Esophagus muscularis mucosa (tissue), 4 donors: ENCODE measurements at regions not wholly inside any gene's neighbourhood (a gene's known extent, or its start where the extent isn't known, plus 50 kb on each side); places are given as distances from the start of the nearest gene placed in this dataset.
"Not testable (repeated sequence)": the region's sequence is repeated elsewhere in the genome, so short reads cannot be mapped to it uniquely, and the experiment has no call there.

Experiments used
- DNase-seq: peaks from one replicate; pipeline ENCODE4 v3.0.0-alpha.2; 2017; ENCODE audit errors: extremely low spot score
- H3K27ac ChIP-seq, 4 donors: fragments of 200-600 bp; sonication (generic); replicated peaks in 1 of 4; 1 replicate in 3 of 4; 2 replicates in 1 of 4; pipeline ENCODE4 v1.5.1; 2016 to 2019; ENCODE audit warnings: mild to moderate bottlenecking in 1 of 4
- H3K27me3 ChIP-seq, 4 donors: fragments of 200-600 bp; sonication (generic); one replicate each; pipeline versions ENCODE4 v1.5.1 to v1.6.0; 2016 to 2019
- H3K36me3 ChIP-seq, 4 donors: fragments of 200-600 bp; sonication (generic); one replicate each; pipeline ENCODE4 v1.5.1; 2016 to 2019
- H3K4me1 ChIP-seq, 4 donors: fragments of 200-600 bp; sonication (generic); one replicate each; pipeline ENCODE4 v1.5.1; 2016 to 2019
- H3K4me3 ChIP-seq, 4 donors: fragments of 200-600 bp; sonication (generic); 1 replicate in 2 of 4; 2 replicates in 2 of 4; pipeline ENCODE4 v1.5.1; 2016 to 2019; ENCODE audit warnings: mild to moderate bottlenecking in 4 of 4, moderate library complexity in 1 of 4
- H3K9me3 ChIP-seq, 4 donors: fragments of 200-600 bp; sonication (generic); 1 replicate in 3 of 4; 2 replicates in 1 of 4; pipeline ENCODE4 v1.5.1; 2016 to 2019
- CTCF ChIP-seq, 3 experiments: fragments of 200-600 bp in 2 of 3; fragments of 450-650 bp in 1 of 3; sonication (generic) in 2 of 3; IDR thresholded peaks; one replicate each; pipeline ENCODE4 v1.5.1; 2017 to 2019; ENCODE audit warnings: antibody characterized with exemption in 3 of 3, mild to moderate bottlenecking in 2 of 3, moderate library complexity in 1 of 3
- EP300 ChIP-seq: sonication (generic); formaldehyde crosslinking; IDR thresholded peaks from one replicate; pipeline ENCODE4 v1.6.1; 2017; ENCODE audit warnings: antibody characterized with exemption
- POLR2A ChIP-seq: fragments of 450-650 bp; IDR thresholded peaks from one replicate; pipeline ENCODE4 v1.6.1; 2017; ENCODE audit warnings: antibody characterized with exemption, moderate library complexity, mild to moderate bottlenecking, low read depth
- POLR2AphosphoS5 ChIP-seq, 2 donors: sonication (generic); formaldehyde crosslinking; IDR thresholded peaks; one replicate each; pipeline ENCODE4 v1.6.1; 2017; ENCODE audit warnings: antibody characterized with exemption in 2 of 2
- WGBS: methylation state at CpG from one replicate; pipeline ENCODE4 v1.1.5; 2018; 5-methylcytosine and 5-hydroxymethylcytosine counted together
- intact Hi-C: fragments of 100-400 bp; cut with DNase I; formaldehyde crosslinking; loops from one replicate; pipeline ENCODE4 v1.15.1; 2023

GRCh38 chr3:160052385-160053047, 63.9 kb downstream of the IL12A start:
- intact Hi-C loops: no loop called here
- H3K4me1 ChIP-seq: peaks cover 0 to 31% (median 26%) of the 10 kb centered on the region in 4 donors
- H3K27me3 ChIP-seq: no peaks in the 10 kb centered on the region
- no peaks in the 10 kb centered on the region for H3K9me3 ChIP-seq
- 58% methylated on average over 7 of the region's 7 CpGs for WGBS
- peak overlapping the region; percentile 31 to 42 (median 34) for H3K4me3 ChIP-seq
- H3K36me3 ChIP-seq: no peaks in the 10 kb centered on the region
- DNase-seq: no peak
- TF ChIP-seq EP300 (no peak), POLR2AphosphoS5 (IDR thresholded peaks at IDR 0.05) (no peak), POLR2A (no peak), CTCF (IDR thresholded peaks at IDR 0.05) (no peak)
- H3K27ac ChIP-seq: peak overlapping the region in 3 of 4 donors; percentile 23 to 57 (median 24)

- TF ChIP-seq POLR2AphosphoS5 (IDR thresholded peaks at IDR 0.05) (no peak), CTCF (IDR thresholded peaks at IDR 0.05) (no peak), EP300 (no peak), POLR2A (no peak)
- 60% methylated on average over 4 of the region's 4 CpGs for WGBS
These were observed 64.4 kb downstream of the IL12A start for GRCh38 chr3:160053048-160053391.

GRCh38 chr3:160054862-160055261, 66.2 kb downstream of the IL12A start:
- 85% methylated on average over 4 of the region's 4 CpGs for WGBS
- H3K9me3 ChIP-seq, H3K36me3 ChIP-seq, intact Hi-C loops, H3K4me3 ChIP-seq, H3K27ac ChIP-seq, H3K27me3 ChIP-seq, DNase-seq: not testable (repeated sequence)
- H3K4me1 ChIP-seq: peaks cover 0 to 17% (median 13%) of the 10 kb centered on the region in 4 donors

More at GRCh38 chr3:160053048-160053391, 64.4 kb downstream of the IL12A start:
- Histone ChIP-seq H3K27me3 (no peaks in the 10 kb centered on the region), H3K27ac (peak overlapping the region in 3 of 4 donors; percentile 23 to 57 (median 24)), H3K9me3 (no peaks in the 10 kb centered on the region), H3K4me1 (peaks cover 0 to 31% (median 26%) of the 10 kb centered on the region in 4 donors), H3K36me3 (no peaks in the 10 kb centered on the region), H3K4me3 (peak overlapping the region; percentile 31 to 42 (median 34))
- intact Hi-C loops: no loop called here
- DNase-seq: no peak

GRCh38 chr3:160055659-160056058, 67.0 kb downstream of the IL12A start:
- H3K36me3 ChIP-seq: no peaks in the 10 kb centered on the region
- no peak for TF ChIP-seq CTCF (IDR thresholded peaks at IDR 0.05)
- no peak for TF ChIP-seq POLR2AphosphoS5 (IDR thresholded peaks at IDR 0.05)
- TF ChIP-seq POLR2A: no peak
- TF ChIP-seq EP300: no peak
- intact Hi-C loops: no loop called here
- no peak overlapping the region for H3K27ac ChIP-seq
- H3K4me3 ChIP-seq: no peak overlapping the region
- H3K27me3 ChIP-seq: no peaks in the 10 kb centered on the region
- 93% methylated on average over 3 of the region's 3 CpGs for WGBS
- H3K9me3 ChIP-seq: no peaks in the 10 kb centered on the region
- peaks cover 0 to 15% (median 10%) of the 10 kb centered on the region in 4 donors for H3K4me1 ChIP-seq
- DNase-seq: no peak

GRCh38 chr3:160057331-160057730, 68.7 kb downstream of the IL12A start:
- Histone ChIP-seq H3K4me3 (no peak overlapping the region), H3K4me1 (peaks cover 0 to 10% (median 7%) of the 10 kb centered on the region in 4 donors), H3K27me3 (no peaks in the 10 kb centered on the region), H3K36me3 (no peaks in the 10 kb centered on the region), H3K9me3 (no peaks in the 10 kb centered on the region), H3K27ac (no peak overlapping the region)
- intact Hi-C loops: no loop called here
- no peak for TF ChIP-seq EP300
- TF ChIP-seq POLR2A: no peak
- no peak for TF ChIP-seq POLR2AphosphoS5 (IDR thresholded peaks at IDR 0.05)
- TF ChIP-seq CTCF (IDR thresholded peaks at IDR 0.05): no peak
- 68% methylated on average over 2 of the region's 2 CpGs for WGBS
- DNase-seq: no peak
